ENCODE measurements at regions not wholly inside any gene's neighbourhood (a gene's known extent, or its start where the extent isn't known, plus 50 kb on each side); places are given as distances from the start of the nearest gene placed in this dataset.

GRCh38 chr4:130338851-130339250 lies 1242.9 kb downstream of the C4orf33 start:
- TF ChIP-seq POLR2AphosphoS5 (IDR thresholded peaks at IDR 0.05; ENCODE audit: low read depth, low read length), result no peak
- no peak for TF ChIP-seq POLR2A (IDR thresholded peaks at IDR 0.05; ENCODE audit: low read depth, low read length)
- TF ChIP-seq POU2F2 (IDR thresholded peaks at IDR 0.05; ENCODE audit: low read depth, low read length), result no peak

Measured in GM12891 (cell line).